ENCODE measurements at regions not wholly inside any gene's neighbourhood (a gene's known extent, or its start where the extent isn't known, plus 50 kb on each side); places are given as distances from the start of the nearest gene placed in this dataset.
"Not testable (repeated sequence)": the region's sequence is repeated elsewhere in the genome, so short reads cannot be mapped to it uniquely, and the experiment has no call there.

- H3K9me3 Mint-ChIP-seq: no peaks in the 10 kb centered on the region
- no peak overlapping the region for H3K4me3 Mint-ChIP-seq
- H3K27me3 Mint-ChIP-seq (ENCODE audit: low read depth): peaks cover 18% of the 10 kb centered on the region
These were observed 621.5 kb upstream of the ZNF385D start for GRCh38 chr3:22372292-22373062.

GRCh38 chr3:22373182-22373581 is 622.2 kb upstream of the ZNF385D start:
- Mint-ChIP-seq H3K9me3 (no peaks in the 10 kb centered on the region), H3K36me3 (ENCODE audit: low read depth) (no peaks in the 10 kb centered on the region), H3K4me3 (no peak overlapping the region), H3K27ac (no peak overlapping the region), H3K4me1 (ENCODE audit: low read depth) (no peaks in the 10 kb centered on the region), H3K27me3 (ENCODE audit: low read depth) (peaks cover 18% of the 10 kb centered on the region)
- DNase-seq (ENCODE audit: low spot score): no peak

More at GRCh38 chr3:22372292-22373062, 621.5 kb upstream of the ZNF385D start:
- no peak for DNase-seq (ENCODE audit: low spot score)
- Mint-ChIP-seq H3K36me3 (ENCODE audit: low read depth) (no peaks in the 10 kb centered on the region), H3K4me1 (ENCODE audit: low read depth) (no peaks in the 10 kb centered on the region), H3K27ac (no peak overlapping the region)

- no peaks in the 10 kb centered on the region for H3K9me3 Mint-ChIP-seq
- no peaks in the 10 kb centered on the region for H3K4me1 Mint-ChIP-seq (ENCODE audit: low read depth)
- no peak for DNase-seq (ENCODE audit: low spot score)
- H3K27ac Mint-ChIP-seq: no peak overlapping the region
- H3K36me3 Mint-ChIP-seq (ENCODE audit: low read depth): no peaks in the 10 kb centered on the region
- no peak overlapping the region for H3K4me3 Mint-ChIP-seq
- H3K27me3 Mint-ChIP-seq (ENCODE audit: low read depth): peaks cover 18% of the 10 kb centered on the region
These were observed 622.8 kb upstream of the ZNF385D start for GRCh38 chr3:22373827-22374226.

GRCh38 chr3:22377421-22377820 is 626.4 kb upstream of the ZNF385D start:
- H3K4me1 Mint-ChIP-seq (ENCODE audit: low read depth): no peaks in the 10 kb centered on the region
- no peak overlapping the region for H3K27ac Mint-ChIP-seq
- DNase-seq (ENCODE audit: low spot score): no peak
- no peaks in the 10 kb centered on the region for H3K36me3 Mint-ChIP-seq (ENCODE audit: low read depth)
- H3K9me3 Mint-ChIP-seq: no peaks in the 10 kb centered on the region
- H3K27me3 Mint-ChIP-seq (ENCODE audit: low read depth): peaks cover 7% of the 10 kb centered on the region
- H3K4me3 Mint-ChIP-seq: no peak overlapping the region

DNA sequence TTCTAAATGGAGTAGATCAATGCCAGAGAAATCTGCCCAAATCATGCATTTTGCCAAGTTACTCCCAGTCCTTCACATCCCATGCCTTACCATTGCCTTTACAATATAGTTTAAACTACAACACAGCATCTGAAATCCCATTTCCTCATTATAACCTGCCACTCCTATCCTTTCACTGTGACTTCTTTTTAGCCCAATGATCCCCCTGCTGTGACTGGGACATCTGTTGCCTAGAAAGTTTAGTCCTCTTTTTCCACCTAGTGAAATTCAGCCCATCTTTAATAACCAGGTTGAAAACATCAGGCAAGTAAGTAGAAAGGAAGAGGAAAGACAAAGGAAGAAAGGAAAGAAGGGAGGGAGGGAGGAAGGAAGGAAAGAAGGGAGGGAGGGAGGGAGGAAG is 627.9 kb upstream of the ZNF385D start:
- no peak for DNase-seq (ENCODE audit: low spot score)
- no peaks in the 10 kb centered on the region for H3K36me3 Mint-ChIP-seq (ENCODE audit: low read depth)
- H3K27me3 Mint-ChIP-seq (ENCODE audit: low read depth): no peaks in the 10 kb centered on the region
- no peaks in the 10 kb centered on the region for H3K4me1 Mint-ChIP-seq (ENCODE audit: low read depth)
- no peak overlapping the region for H3K27ac Mint-ChIP-seq
- H3K4me3 Mint-ChIP-seq: no peak overlapping the region
- H3K9me3 Mint-ChIP-seq: no peaks in the 10 kb centered on the region

DNA sequence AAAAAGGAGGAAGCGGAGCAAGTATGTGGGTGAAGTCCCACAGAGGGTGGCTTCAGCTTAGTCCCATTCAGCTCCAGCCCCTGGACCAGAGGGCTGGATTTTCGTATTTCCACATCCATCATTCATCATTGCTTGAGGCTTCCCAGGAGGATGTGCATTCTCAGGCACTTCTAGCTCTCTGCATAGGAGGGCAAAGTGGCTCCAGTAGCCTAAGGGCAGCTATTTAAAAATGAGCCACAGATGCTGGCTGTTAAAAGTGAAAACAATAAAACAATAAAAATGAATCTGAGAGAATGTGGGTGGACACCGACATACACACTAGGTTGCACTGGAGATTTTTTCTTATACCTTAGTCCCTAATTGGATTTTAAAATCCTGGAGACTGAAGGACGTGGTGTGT is 629.2 kb upstream of the ZNF385D start:
- Mint-ChIP-seq H3K27me3 (ENCODE audit: low read depth) (no peaks in the 10 kb centered on the region), H3K27ac (no peak overlapping the region), H3K9me3 (no peaks in the 10 kb centered on the region), H3K36me3 (ENCODE audit: low read depth) (no peaks in the 10 kb centered on the region), H3K4me1 (ENCODE audit: low read depth) (no peaks in the 10 kb centered on the region), H3K4me3 (no peak overlapping the region)
- no peak for DNase-seq (ENCODE audit: low spot score)

- H3K4me1 Mint-ChIP-seq (ENCODE audit: low read depth); H3K9me3 Mint-ChIP-seq; H3K27me3 Mint-ChIP-seq (ENCODE audit: low read depth); H3K4me3 Mint-ChIP-seq; H3K36me3 Mint-ChIP-seq (ENCODE audit: low read depth); DNase-seq (ENCODE audit: low spot score): not testable (repeated sequence)
- peak overlapping the region; percentile 52 for H3K27ac Mint-ChIP-seq
These were observed 630.6 kb upstream of the ZNF385D start for GRCh38 chr3:22381564-22381963.

DNA sequence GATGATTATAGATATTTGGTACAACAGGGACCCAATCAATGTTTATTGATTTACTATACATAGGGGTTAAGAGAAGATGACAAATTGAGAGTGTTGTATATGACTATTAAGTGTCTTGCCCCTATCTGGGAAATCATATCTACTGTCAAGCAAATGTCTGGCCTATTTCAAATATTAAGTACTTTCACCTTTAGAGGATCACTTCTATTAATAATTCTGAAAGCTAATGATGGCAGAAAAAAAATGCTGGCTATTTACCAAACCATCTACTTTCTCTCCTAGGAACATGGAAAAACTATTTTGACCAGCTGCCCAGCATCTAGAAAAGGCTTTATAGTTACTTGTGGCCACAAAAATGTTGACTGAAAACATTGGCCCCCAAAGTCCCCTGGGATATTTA is 632.3 kb upstream of the ZNF385D start:
- H3K27me3 Mint-ChIP-seq (ENCODE audit: low read depth): no peaks in the 10 kb centered on the region
- no peak overlapping the region for H3K4me3 Mint-ChIP-seq
- H3K27ac Mint-ChIP-seq: no peak overlapping the region
- no peaks in the 10 kb centered on the region for H3K4me1 Mint-ChIP-seq (ENCODE audit: low read depth)
- H3K36me3 Mint-ChIP-seq (ENCODE audit: low read depth): no peaks in the 10 kb centered on the region
- DNase-seq (ENCODE audit: low spot score): no peak
- no peaks in the 10 kb centered on the region for H3K9me3 Mint-ChIP-seq

- no peaks in the 10 kb centered on the region for H3K27me3 Mint-ChIP-seq (ENCODE audit: low read depth)
- DNase-seq (ENCODE audit: low spot score): no peak
- no peak overlapping the region for H3K27ac Mint-ChIP-seq
- no peak overlapping the region for H3K4me3 Mint-ChIP-seq
- no peaks in the 10 kb centered on the region for H3K9me3 Mint-ChIP-seq
- no peaks in the 10 kb centered on the region for H3K36me3 Mint-ChIP-seq (ENCODE audit: low read depth)
- no peaks in the 10 kb centered on the region for H3K4me1 Mint-ChIP-seq (ENCODE audit: low read depth)
These were observed 635.1 kb upstream of the ZNF385D start for GRCh38 chr3:22386107-22386506.

GRCh38 chr3:22392286-22392685 is 641.3 kb upstream of the ZNF385D start:
- H3K27me3 Mint-ChIP-seq (ENCODE audit: low read depth): no peaks in the 10 kb centered on the region
- H3K27ac Mint-ChIP-seq: no peak overlapping the region
- no peak for DNase-seq (ENCODE audit: low spot score)
- no peaks in the 10 kb centered on the region for H3K36me3 Mint-ChIP-seq (ENCODE audit: low read depth)
- H3K9me3 Mint-ChIP-seq: peaks cover 3% of the 10 kb centered on the region
- H3K4me1 Mint-ChIP-seq (ENCODE audit: low read depth): no peaks in the 10 kb centered on the region
- no peak overlapping the region for H3K4me3 Mint-ChIP-seq

DNA sequence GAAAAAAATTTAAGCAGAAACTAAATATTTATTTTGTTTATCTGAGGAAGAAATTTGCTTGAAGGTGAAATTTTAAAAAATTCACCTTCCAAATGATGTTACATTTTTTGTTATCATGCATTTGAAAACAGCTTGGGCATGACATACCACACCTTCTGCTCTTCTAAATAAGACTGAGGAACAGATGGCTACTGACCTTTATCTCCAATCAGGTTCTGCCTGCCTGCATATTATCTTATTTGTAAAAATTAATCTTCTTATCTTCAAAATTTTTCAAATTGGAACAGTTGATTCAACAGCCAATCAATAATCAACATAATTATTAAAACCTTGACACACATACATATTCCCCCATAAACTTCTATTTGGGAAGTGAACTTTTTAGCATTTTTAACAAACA is 641.8 kb upstream of the ZNF385D start:
- Mint-ChIP-seq H3K9me3 (peaks cover 8% of the 10 kb centered on the region), H3K4me3 (no peak overlapping the region), H3K27me3 (ENCODE audit: low read depth) (no peaks in the 10 kb centered on the region), H3K36me3 (ENCODE audit: low read depth) (no peaks in the 10 kb centered on the region), H3K27ac (no peak overlapping the region), H3K4me1 (ENCODE audit: low read depth) (no peaks in the 10 kb centered on the region)
- no peak for DNase-seq (ENCODE audit: low spot score)

DNA sequence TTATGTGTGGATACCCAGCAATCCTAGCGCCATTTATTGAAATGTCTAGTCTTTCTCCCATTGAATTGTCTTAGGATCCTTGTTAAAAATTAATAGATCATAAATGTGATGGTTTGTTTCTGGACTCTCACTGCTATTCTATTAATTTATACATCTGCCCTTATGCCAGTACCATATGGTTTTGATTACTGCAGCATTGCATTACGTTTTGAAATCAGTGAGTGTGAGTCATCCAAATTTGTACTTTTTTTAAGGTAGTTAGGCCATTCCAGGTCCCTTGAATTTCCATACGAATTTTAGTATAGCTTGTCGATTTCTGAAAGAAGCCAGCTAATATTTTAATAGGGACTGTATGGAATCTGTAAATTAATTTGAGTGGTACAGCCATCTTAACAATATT is 648.6 kb upstream of the ZNF385D start:
- DNase-seq (ENCODE audit: low spot score): no peak
- no peaks in the 10 kb centered on the region for H3K4me1 Mint-ChIP-seq (ENCODE audit: low read depth)
- H3K27ac Mint-ChIP-seq: no peak overlapping the region
- no peaks in the 10 kb centered on the region for H3K27me3 Mint-ChIP-seq (ENCODE audit: low read depth)
- no peaks in the 10 kb centered on the region for H3K36me3 Mint-ChIP-seq (ENCODE audit: low read depth)
- H3K9me3 Mint-ChIP-seq: peaks cover 11% of the 10 kb centered on the region
- no peak overlapping the region for H3K4me3 Mint-ChIP-seq

DNA sequence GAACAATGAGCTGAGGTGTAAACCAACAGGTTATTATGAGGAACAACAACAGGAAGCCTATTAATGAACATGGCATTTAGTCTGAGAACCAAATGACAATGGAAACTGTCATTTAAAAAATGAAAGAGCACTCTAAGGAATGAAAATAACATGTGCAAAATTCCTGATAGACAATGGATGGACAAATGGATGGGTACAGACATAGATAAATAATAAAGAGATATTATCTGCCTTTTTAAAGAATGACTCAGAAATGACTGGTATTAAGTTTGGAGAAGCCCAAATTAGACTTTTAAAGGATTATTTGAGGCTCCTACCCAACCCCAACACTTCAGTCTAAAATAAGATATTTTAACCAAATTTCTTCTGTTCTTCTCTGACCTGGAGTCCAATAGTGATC is 650.5 kb upstream of the ZNF385D start:
- H3K9me3 Mint-ChIP-seq: peaks cover 11% of the 10 kb centered on the region
- DNase-seq (ENCODE audit: low spot score): no peak
- no peaks in the 10 kb centered on the region for H3K36me3 Mint-ChIP-seq (ENCODE audit: low read depth)
- H3K4me1 Mint-ChIP-seq (ENCODE audit: low read depth): no peaks in the 10 kb centered on the region
- no peak overlapping the region for H3K27ac Mint-ChIP-seq
- no peak overlapping the region for H3K4me3 Mint-ChIP-seq
- no peaks in the 10 kb centered on the region for H3K27me3 Mint-ChIP-seq (ENCODE audit: low read depth)

DNA sequence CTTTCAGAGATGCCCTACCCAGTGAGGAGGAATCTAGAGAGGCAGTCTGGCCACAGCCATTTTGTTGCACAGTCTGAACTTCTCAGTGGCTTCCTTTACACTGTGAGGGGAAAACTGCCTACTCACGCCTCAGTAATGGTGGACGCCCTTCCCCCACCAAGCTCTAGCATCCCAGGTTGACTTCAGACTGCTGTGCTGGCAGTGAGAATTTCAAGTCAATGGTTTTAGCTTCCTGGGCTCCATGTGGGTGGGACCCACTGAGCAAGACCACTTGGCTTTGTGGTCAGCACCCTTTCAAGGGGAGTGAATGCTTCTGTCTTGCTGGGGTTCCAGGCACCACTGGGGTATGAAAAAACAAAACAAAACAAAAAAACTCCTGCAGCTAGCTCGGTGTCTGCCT is 663.2 kb upstream of the ZNF385D start:
- Mint-ChIP-seq H3K4me3 (no peak overlapping the region), H3K27ac (no peak overlapping the region), H3K9me3 (peaks cover 17% of the 10 kb centered on the region), H3K36me3 (ENCODE audit: low read depth) (no peaks in the 10 kb centered on the region), H3K4me1 (ENCODE audit: low read depth) (no peaks in the 10 kb centered on the region), H3K27me3 (ENCODE audit: low read depth) (no peaks in the 10 kb centered on the region)
- no peak for DNase-seq (ENCODE audit: low spot score)

DNA sequence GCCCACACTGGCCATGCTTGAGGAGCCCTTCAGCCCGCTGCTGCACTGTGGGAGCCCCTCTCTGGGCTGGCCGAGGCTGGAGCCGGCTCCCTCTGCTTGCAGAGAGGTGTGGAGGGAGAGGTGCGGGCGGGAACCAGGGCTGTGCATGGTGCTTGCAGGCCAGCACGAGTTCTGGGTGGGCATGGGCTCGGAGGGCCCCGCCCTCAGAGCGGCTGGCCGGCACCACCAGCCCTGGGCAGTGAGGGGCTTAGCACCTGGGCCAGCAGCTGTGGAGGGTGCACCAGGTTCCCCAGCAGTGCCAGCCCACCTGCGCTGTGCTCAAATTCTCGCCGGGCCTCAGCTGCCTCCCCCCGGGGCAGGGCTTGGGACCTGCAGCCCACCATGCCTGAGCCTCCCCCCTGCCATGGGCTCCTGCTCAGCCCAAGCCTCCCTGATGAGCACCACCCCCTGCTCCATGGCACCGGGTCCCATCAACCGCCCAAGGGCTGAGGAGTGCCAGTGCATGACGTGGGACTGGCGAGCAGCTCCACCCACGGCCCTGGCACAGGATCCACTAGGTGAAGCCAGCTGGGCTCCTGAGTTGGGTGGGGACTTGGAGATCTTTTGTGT is 665.9 kb upstream of the ZNF385D start:
- not testable (repeated sequence) for H3K4me1 Mint-ChIP-seq (ENCODE audit: low read depth); H3K27me3 Mint-ChIP-seq (ENCODE audit: low read depth); DNase-seq (ENCODE audit: low spot score); H3K4me3 Mint-ChIP-seq; H3K27ac Mint-ChIP-seq; H3K36me3 Mint-ChIP-seq (ENCODE audit: low read depth)
- H3K9me3 Mint-ChIP-seq: peaks cover 10% of the 10 kb centered on the region

Measured in T-helper 2 cell treated with Interferon-gamma antibody and Interleukin-4, amounts not matched to agents 5 μg/mL and 100 μg/mL, for 36 hours (primary cell).